ENCODE measurements at regions not wholly inside any gene's neighbourhood (a gene's known extent, or its start where the extent isn't known, plus 50 kb on each side); places are given as distances from the start of the nearest gene placed in this dataset.
A peak's percentile ranks its signal among the peaks of the same experiment; 100 is the strongest.

- peaks cover 20% of the 10 kb centered on the region for H3K36me3 ChIP-seq (ENCODE audit: control insufficient read depth, insufficient read depth, low read length)
- no CpG with 5 or more reads among the region's 2 CpGs for WGBS (ENCODE audit: insufficient coverage)
These were observed 336.2 kb upstream of the TPM1 start for GRCh38 chr15:62706317-62706716.

DNA sequence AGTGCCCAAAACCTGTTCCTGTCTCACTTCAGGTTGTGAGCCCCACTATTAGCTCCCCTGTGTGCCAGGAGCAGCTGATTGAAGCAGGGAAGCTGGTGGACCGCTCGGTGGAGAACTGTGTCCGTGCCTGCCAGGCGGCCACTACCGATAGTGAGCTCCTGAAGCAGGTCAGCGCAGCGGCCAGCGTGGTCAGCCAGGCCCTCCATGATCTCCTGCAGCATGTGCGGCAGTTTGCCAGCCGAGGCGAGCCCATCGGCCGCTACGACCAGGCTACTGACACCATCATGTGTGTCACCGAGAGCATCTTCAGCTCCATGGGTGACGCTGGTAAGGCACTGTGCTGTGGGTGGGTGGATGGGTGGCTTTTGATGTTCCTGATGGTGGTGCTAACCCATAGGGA, 334.1 kb upstream of the TPM1 start:
- Histone ChIP-seq H3K36me3 (ENCODE audit: control insufficient read depth, insufficient read depth, low read length) (peaks cover 19% of the 10 kb centered on the region), H3K9me3 (ENCODE audit: control insufficient read depth, insufficient read depth, low read length) (no peaks in the 10 kb centered on the region), H3K27me3 (ENCODE audit: control insufficient read depth, insufficient read depth, low read length) (no peaks in the 10 kb centered on the region), H3K27ac (ENCODE audit: low read depth, low read length) (no peak overlapping the region), H3K4me3 (ENCODE audit: low read depth, low read length) (no peak overlapping the region), H3K4me1 (ENCODE audit: control insufficient read depth, insufficient read depth, low read length) (no peaks in the 10 kb centered on the region)
- no peak for DNase-seq (ENCODE audit: low read depth in 4 of 6, low spot score in 6 of 6)
- 96% methylated on average over 14 of the region's 16 CpGs for WGBS (ENCODE audit: insufficient coverage)

More at GRCh38 chr15:62706317-62706716, 336.2 kb upstream of the TPM1 start:
- Histone ChIP-seq H3K9me3 (ENCODE audit: control insufficient read depth, insufficient read depth, low read length) (no peaks in the 10 kb centered on the region), H3K4me1 (ENCODE audit: control insufficient read depth, insufficient read depth, low read length) (no peaks in the 10 kb centered on the region), H3K27me3 (ENCODE audit: control insufficient read depth, insufficient read depth, low read length) (no peaks in the 10 kb centered on the region), H3K4me3 (ENCODE audit: low read depth, low read length) (no peak overlapping the region), H3K27ac (ENCODE audit: low read depth, low read length) (no peak overlapping the region)
- peak in 2 of 6 donors; percentile 56 to 64 for DNase-seq (ENCODE audit: low read depth in 4 of 6, low spot score in 6 of 6)

GRCh38 chr15:62709261-62709660, 333.3 kb upstream of the TPM1 start:
- H3K4me1 ChIP-seq (ENCODE audit: control insufficient read depth, insufficient read depth, low read length), result no peaks in the 10 kb centered on the region
- H3K9me3 ChIP-seq (ENCODE audit: control insufficient read depth, insufficient read depth, low read length), result no peaks in the 10 kb centered on the region
- peaks cover 15% of the 10 kb centered on the region for H3K36me3 ChIP-seq (ENCODE audit: control insufficient read depth, insufficient read depth, low read length)
- no peak overlapping the region for H3K27ac ChIP-seq (ENCODE audit: low read depth, low read length)
- no peak overlapping the region for H3K4me3 ChIP-seq (ENCODE audit: low read depth, low read length)
- no peaks in the 10 kb centered on the region for H3K27me3 ChIP-seq (ENCODE audit: control insufficient read depth, insufficient read depth, low read length)
- no peak for DNase-seq (ENCODE audit: low read depth in 4 of 6, low spot score in 6 of 6)
- WGBS (ENCODE audit: insufficient coverage), result 75% methylated on average over 3 of the region's 3 CpGs

DNA sequence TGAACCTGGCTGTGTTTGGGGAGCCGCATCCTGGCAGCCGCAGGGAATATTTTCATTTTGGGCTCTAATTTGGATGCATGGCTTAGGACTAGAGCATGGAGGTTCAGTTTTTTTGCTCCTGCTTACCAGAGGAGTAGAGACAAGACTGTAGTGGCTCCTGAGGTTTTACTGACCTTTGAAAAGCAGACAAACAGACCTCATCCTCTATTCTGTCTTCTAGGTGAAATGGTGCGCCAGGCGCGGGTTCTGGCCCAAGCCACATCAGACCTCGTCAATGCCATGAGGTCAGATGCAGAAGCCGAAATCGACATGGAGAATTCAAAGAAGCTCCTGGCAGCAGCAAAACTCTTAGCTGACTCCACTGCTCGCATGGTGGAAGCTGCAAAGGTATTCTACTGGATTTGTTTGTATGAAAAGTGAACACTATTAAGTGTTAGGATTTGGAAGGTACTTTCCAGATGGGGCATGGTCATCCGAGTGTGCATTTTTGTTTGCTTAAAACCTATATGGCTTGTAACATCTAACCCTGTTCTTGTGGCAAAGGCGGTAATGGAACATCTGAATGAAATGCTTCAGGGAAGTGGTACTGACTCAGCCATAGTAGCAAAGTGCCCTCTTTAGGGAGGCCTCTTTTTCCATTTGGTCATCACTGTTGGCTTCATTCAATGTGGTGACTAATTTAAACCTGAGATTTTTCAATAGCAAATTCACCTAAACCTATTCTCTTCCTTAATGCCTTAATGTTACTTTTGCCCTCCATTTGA, 330.7 kb upstream of the TPM1 start:
- Histone ChIP-seq H3K4me3 (ENCODE audit: low read depth, low read length) (no peak overlapping the region), H3K27ac (ENCODE audit: low read depth, low read length) (no peak overlapping the region), H3K9me3 (ENCODE audit: control insufficient read depth, insufficient read depth, low read length) (no peaks in the 10 kb centered on the region), H3K4me1 (ENCODE audit: control insufficient read depth, insufficient read depth, low read length) (no peaks in the 10 kb centered on the region), H3K27me3 (ENCODE audit: control insufficient read depth, insufficient read depth, low read length) (no peaks in the 10 kb centered on the region), H3K36me3 (ENCODE audit: control insufficient read depth, insufficient read depth, low read length) (peaks cover 15% of the 10 kb centered on the region)
- WGBS (ENCODE audit: insufficient coverage), result 99% methylated on average over 9 of the region's 11 CpGs
- no peak for DNase-seq (ENCODE audit: low read depth in 4 of 6, low spot score in 6 of 6)

- no CpG with 5 or more reads among the region's 5 CpGs for WGBS (ENCODE audit: insufficient coverage)
- no peaks in the 10 kb centered on the region for H3K9me3 ChIP-seq (ENCODE audit: control insufficient read depth, insufficient read depth, low read length)
- H3K4me3 ChIP-seq (ENCODE audit: low read depth, low read length), result no peak overlapping the region
- H3K27ac ChIP-seq (ENCODE audit: low read depth, low read length), result no peak overlapping the region
- H3K36me3 ChIP-seq (ENCODE audit: control insufficient read depth, insufficient read depth, low read length), result peaks cover 17% of the 10 kb centered on the region
- H3K27me3 ChIP-seq (ENCODE audit: control insufficient read depth, insufficient read depth, low read length), result no peaks in the 10 kb centered on the region
- no peak for DNase-seq (ENCODE audit: low read depth in 4 of 6, low spot score in 6 of 6)
- H3K4me1 ChIP-seq (ENCODE audit: control insufficient read depth, insufficient read depth, low read length), result no peaks in the 10 kb centered on the region
These were observed 330.1 kb upstream of the TPM1 start for GRCh38 chr15:62712455-62712839.

- H3K4me1 ChIP-seq (ENCODE audit: control insufficient read depth, insufficient read depth, low read length), result no peaks in the 10 kb centered on the region
- H3K27me3 ChIP-seq (ENCODE audit: control insufficient read depth, insufficient read depth, low read length), result no peaks in the 10 kb centered on the region
- H3K4me3 ChIP-seq (ENCODE audit: low read depth, low read length), result no peak overlapping the region
- peaks cover 28% of the 10 kb centered on the region for H3K36me3 ChIP-seq (ENCODE audit: control insufficient read depth, insufficient read depth, low read length)
- no peak for DNase-seq (ENCODE audit: low read depth in 4 of 6, low spot score in 6 of 6)
- no peaks in the 10 kb centered on the region for H3K9me3 ChIP-seq (ENCODE audit: control insufficient read depth, insufficient read depth, low read length)
- H3K27ac ChIP-seq (ENCODE audit: low read depth, low read length), result no peak overlapping the region
These were observed 326.6 kb upstream of the TPM1 start for GRCh38 chr15:62715946-62716345.

DNA sequence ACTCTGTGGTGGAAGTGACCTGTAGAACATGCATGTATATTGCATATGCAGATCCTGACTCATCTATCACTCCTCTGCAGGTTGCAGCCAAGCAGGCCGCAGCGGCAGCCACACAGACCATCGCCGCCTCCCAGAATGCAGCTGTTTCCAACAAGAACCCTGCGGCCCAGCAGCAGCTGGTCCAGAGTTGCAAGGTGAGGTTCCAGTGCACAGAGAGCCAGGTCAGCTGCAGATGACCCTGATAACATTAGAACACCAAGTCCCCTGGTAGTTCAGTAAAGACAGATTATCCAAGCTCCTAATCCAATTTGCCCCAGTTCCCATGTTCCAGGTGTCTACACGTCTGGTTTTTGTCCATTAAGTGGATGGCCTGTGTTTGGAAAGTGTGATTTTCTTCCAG, 325.1 kb upstream of the TPM1 start:
- H3K4me1 ChIP-seq (ENCODE audit: control insufficient read depth, insufficient read depth, low read length), result no peaks in the 10 kb centered on the region
- WGBS (ENCODE audit: insufficient coverage), result 94% methylated on average over 5 of the region's 6 CpGs
- no peak overlapping the region for H3K4me3 ChIP-seq (ENCODE audit: low read depth, low read length)
- no peaks in the 10 kb centered on the region for H3K9me3 ChIP-seq (ENCODE audit: control insufficient read depth, insufficient read depth, low read length)
- no peak overlapping the region for H3K27ac ChIP-seq (ENCODE audit: low read depth, low read length)
- no peaks in the 10 kb centered on the region for H3K27me3 ChIP-seq (ENCODE audit: control insufficient read depth, insufficient read depth, low read length)
- DNase-seq (ENCODE audit: low read depth in 4 of 6, low spot score in 6 of 6), result no peak
- H3K36me3 ChIP-seq (ENCODE audit: control insufficient read depth, insufficient read depth, low read length), result peaks cover 26% of the 10 kb centered on the region

DNA sequence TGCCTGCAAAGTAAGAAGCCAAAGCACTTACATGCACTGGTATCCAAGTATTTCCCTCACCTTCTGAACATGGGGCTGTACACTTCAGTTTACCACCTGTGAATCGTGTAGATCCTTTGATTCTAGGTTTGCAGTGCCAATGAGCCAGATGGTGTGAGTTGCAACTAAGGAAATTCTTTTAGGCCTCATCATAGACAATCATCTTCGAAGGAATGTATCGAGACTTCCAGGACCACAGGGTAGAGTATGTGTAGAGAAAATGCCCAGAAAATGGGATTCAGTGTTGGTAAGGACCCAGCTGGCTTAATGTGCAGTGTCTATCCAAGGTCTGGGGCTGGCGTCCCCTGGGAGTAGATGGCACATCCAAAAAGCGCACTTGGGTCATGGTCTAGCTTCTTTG, 323.2 kb upstream of the TPM1 start:
- H3K4me3 ChIP-seq (ENCODE audit: low read depth, low read length), result no peak overlapping the region
- peaks cover 26% of the 10 kb centered on the region for H3K36me3 ChIP-seq (ENCODE audit: control insufficient read depth, insufficient read depth, low read length)
- no peaks in the 10 kb centered on the region for H3K9me3 ChIP-seq (ENCODE audit: control insufficient read depth, insufficient read depth, low read length)
- H3K27me3 ChIP-seq (ENCODE audit: control insufficient read depth, insufficient read depth, low read length), result no peaks in the 10 kb centered on the region
- DNase-seq (ENCODE audit: low read depth in 4 of 6, low spot score in 6 of 6), result no peak
- WGBS (ENCODE audit: insufficient coverage), result 100% methylated on average over 4 of the region's 5 CpGs
- no peaks in the 10 kb centered on the region for H3K4me1 ChIP-seq (ENCODE audit: control insufficient read depth, insufficient read depth, low read length)
- H3K27ac ChIP-seq (ENCODE audit: low read depth, low read length), result no peak overlapping the region

DNA sequence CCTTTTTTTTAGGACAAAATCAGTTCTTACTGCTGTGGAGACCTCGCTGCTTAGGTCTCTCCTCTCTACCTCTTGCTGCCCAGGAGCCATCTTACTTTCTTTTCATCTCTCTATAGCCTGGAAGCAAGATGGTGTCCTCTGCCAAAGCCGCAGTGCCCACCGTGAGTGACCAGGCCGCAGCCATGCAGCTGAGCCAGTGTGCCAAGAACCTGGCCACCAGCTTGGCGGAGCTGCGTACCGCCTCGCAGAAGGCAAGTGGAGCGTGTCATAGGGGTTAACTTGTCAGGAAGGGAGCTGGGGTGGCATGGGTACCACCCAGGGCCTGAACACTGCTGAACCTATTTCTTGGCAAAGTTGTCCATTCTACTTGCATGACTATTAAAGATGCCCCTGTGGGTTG, 320.3 kb upstream of the TPM1 start:
- Histone ChIP-seq H3K4me3 (ENCODE audit: low read depth, low read length) (no peak overlapping the region), H3K36me3 (ENCODE audit: control insufficient read depth, insufficient read depth, low read length) (peaks cover 29% of the 10 kb centered on the region), H3K27me3 (ENCODE audit: control insufficient read depth, insufficient read depth, low read length) (no peaks in the 10 kb centered on the region), H3K27ac (ENCODE audit: low read depth, low read length) (no peak overlapping the region), H3K4me1 (ENCODE audit: control insufficient read depth, insufficient read depth, low read length) (no peaks in the 10 kb centered on the region), H3K9me3 (ENCODE audit: control insufficient read depth, insufficient read depth, low read length) (no peaks in the 10 kb centered on the region)
- no peak for DNase-seq (ENCODE audit: low read depth in 4 of 6, low spot score in 6 of 6)
- WGBS (ENCODE audit: insufficient coverage), result 99% methylated on average over 9 of the region's 9 CpGs

DNA sequence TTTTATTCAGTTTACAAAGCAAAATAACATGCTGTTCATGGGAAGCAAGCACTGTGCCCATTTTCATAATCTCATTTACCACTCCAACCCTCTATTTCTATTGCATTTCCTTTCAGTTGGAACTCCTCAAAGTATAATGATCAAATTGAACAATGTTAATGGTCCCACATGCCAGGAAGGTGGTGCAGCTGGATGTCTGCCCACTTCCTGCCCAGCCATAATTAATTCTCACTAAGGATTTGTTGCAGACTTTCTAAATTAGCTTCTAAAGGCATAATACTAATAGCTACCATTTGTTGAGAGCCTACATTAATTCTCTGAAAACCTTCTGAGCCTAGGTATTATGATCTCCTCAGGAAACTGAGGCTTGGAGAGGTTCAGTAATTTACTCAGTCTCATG, 316.1 kb upstream of the TPM1 start:
- Histone ChIP-seq H3K4me3 (ENCODE audit: low read depth, low read length) (no peak overlapping the region), H3K36me3 (ENCODE audit: control insufficient read depth, insufficient read depth, low read length) (peaks cover 9% of the 10 kb centered on the region), H3K27ac (ENCODE audit: low read depth, low read length) (no peak overlapping the region), H3K4me1 (ENCODE audit: control insufficient read depth, insufficient read depth, low read length) (no peaks in the 10 kb centered on the region), H3K27me3 (ENCODE audit: control insufficient read depth, insufficient read depth, low read length) (no peaks in the 10 kb centered on the region), H3K9me3 (ENCODE audit: control insufficient read depth, insufficient read depth, low read length) (no peaks in the 10 kb centered on the region)
- DNase-seq (ENCODE audit: low read depth in 4 of 6, low spot score in 6 of 6), result peak in 2 of 6 donors; percentile 18 to 31
